OCI-LY3 (cell line): ENCODE measurements at regions not wholly inside any gene's neighbourhood (a gene's known extent, or its start where the extent isn't known, plus 50 kb on each side); places are given as distances from the start of the nearest gene placed in this dataset.

Experiments
- H2AFZ ChIP-seq: fragments of 200-600, 300-600 bp; shearing (Covaris generic); 2 replicates; pipeline ENCODE4 v1.6.0; 2014; ENCODE audit warnings: antibody characterized with exemption, low read depth, low read length
- H3K27ac ChIP-seq: fragments of 200-600, 300-600 bp; sonication (generic); 2 replicates; pipeline ENCODE4 v1.5.1; 2014; ENCODE audit warnings: mild to moderate bottlenecking, low read length, moderate library complexity, mixed read lengths
- H3K27me3 ChIP-seq: fragments of 200-600, 300-600 bp; sonication (generic); 2 replicates; pipeline ENCODE4 v1.6.1; 2014; ENCODE audit warnings: low read depth, low read length, mixed read lengths
- H3K36me3 ChIP-seq: fragments of 200-600, 300-600 bp; sonication (generic); replicated peaks from 2 replicates; pipeline ENCODE3; 2014; ENCODE audit warnings: low read depth, low read length, mixed read lengths
- H3K4me1 ChIP-seq: fragments of 300-600, 200-600 bp; sonication (generic); 2 replicates; pipeline ENCODE4 v1.6.1; 2014; ENCODE audit warnings: low read length, mixed read lengths
- H3K4me2 ChIP-seq: fragments of 200-600, 300-600 bp; sonication (generic); 2 replicates; pipeline ENCODE4 v1.6.1; 2014; ENCODE audit warnings: low read length, mixed read lengths
- H3K4me3 ChIP-seq: fragments of 300-600, 200-600 bp; sonication (generic); 2 replicates; pipeline ENCODE4 v1.5.1; 2014; ENCODE audit warnings: antibody characterized with exemption, mild to moderate bottlenecking, low read length, moderate library complexity
- H3K79me2 ChIP-seq: fragments of 300-600, 200-600 bp; shearing (Covaris generic); 2 replicates; pipeline ENCODE4 v1.6.1; 2014; ENCODE audit warnings: mild to moderate bottlenecking, low read length, mixed read lengths
- H3K9ac ChIP-seq: fragments of 300-600, 200-600 bp; shearing (Covaris generic); 2 replicates; pipeline ENCODE4 v1.6.0; 2014; ENCODE audit warnings: mild to moderate bottlenecking, low read length, moderate library complexity
- H3K9me3 ChIP-seq: fragments of 200-600, 300-600 bp; shearing (Covaris generic); 2 replicates; pipeline ENCODE4 v1.6.1; 2014; ENCODE audit warnings: low read length, mixed read lengths; ENCODE audit not compliant: insufficient read depth
- H4K20me1 ChIP-seq: fragments of 200-600, 300-600 bp; sonication (generic); 2 replicates; pipeline ENCODE4 v1.6.1; 2016; ENCODE audit warnings: low read length, mixed read lengths; ENCODE audit not compliant: insufficient read depth
- EZH2phosphoT487 ChIP-seq: fragments of 200-600 bp; shearing (Covaris generic); IDR thresholded peaks from 2 replicates; pipeline ENCODE4 v1.6.1; 2018; ENCODE audit warnings: antibody characterized with exemption, mixed run types, low read depth
- TF ChIP-seq, protein P1 (sequence below): fragments of 200-600, 300-600 bp; sonication (generic); IDR thresholded peaks from 2 replicates; pipeline ENCODE4 v1.5.1; 2014; ENCODE audit warnings: antibody characterized with exemption, low read length, low read depth

DNA sequence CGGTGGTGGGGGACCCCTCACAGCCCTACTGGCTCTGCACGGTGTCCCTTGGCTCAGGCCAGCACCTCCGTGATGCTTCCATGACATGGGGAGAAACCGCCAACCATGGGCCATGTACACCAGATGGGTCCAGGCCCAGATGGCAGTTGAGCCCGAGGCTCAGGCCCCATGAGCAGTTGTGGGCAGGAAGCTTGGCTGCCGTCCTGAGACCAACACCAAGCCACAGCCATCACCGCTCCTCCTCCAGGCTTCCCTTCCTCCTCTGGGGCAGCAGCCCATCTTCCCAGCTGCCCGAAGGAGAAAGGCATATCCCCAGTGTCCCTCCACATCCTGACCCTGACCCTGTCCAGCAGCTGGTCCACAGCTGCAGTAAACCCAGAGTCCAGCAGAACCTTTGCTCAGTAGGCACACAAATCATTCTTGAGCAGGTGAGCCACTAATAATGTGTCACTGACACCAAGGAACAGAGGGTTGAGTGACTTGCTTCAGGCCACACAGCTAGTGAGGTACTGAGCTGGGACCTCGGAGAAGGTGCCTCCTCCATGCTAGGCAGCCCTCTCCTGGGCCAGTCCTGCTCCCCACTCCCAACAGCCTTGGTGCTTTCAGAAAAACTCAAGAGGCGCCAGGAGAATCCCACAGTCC lies 204.9 kb downstream of the CTTN start:
- Histone ChIP-seq H3K4me2 (peak overlapping the region; percentile 55), H2AFZ (no peak overlapping the region), H3K9me3 (no peaks in the 10 kb centered on the region), H3K27ac (no peak overlapping the region), H3K4me1 (peaks cover 9% of the 10 kb centered on the region), H4K20me1 (no peaks in the 10 kb centered on the region), H3K9ac (no peak overlapping the region), H3K27me3 (peaks cover 17% of the 10 kb centered on the region), H3K79me2 (no peaks in the 10 kb centered on the region), H3K4me3 (no peak overlapping the region), H3K36me3 (no peaks in the 10 kb centered on the region)
- TF ChIP-seq, protein P1, sequence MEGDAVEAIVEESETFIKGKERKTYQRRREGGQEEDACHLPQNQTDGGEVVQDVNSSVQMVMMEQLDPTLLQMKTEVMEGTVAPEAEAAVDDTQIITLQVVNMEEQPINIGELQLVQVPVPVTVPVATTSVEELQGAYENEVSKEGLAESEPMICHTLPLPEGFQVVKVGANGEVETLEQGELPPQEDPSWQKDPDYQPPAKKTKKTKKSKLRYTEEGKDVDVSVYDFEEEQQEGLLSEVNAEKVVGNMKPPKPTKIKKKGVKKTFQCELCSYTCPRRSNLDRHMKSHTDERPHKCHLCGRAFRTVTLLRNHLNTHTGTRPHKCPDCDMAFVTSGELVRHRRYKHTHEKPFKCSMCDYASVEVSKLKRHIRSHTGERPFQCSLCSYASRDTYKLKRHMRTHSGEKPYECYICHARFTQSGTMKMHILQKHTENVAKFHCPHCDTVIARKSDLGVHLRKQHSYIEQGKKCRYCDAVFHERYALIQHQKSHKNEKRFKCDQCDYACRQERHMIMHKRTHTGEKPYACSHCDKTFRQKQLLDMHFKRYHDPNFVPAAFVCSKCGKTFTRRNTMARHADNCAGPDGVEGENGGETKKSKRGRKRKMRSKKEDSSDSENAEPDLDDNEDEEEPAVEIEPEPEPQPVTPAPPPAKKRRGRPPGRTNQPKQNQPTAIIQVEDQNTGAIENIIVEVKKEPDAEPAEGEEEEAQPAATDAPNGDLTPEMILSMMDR: no peak
- no peak for TF ChIP-seq EZH2phosphoT487

DNA sequence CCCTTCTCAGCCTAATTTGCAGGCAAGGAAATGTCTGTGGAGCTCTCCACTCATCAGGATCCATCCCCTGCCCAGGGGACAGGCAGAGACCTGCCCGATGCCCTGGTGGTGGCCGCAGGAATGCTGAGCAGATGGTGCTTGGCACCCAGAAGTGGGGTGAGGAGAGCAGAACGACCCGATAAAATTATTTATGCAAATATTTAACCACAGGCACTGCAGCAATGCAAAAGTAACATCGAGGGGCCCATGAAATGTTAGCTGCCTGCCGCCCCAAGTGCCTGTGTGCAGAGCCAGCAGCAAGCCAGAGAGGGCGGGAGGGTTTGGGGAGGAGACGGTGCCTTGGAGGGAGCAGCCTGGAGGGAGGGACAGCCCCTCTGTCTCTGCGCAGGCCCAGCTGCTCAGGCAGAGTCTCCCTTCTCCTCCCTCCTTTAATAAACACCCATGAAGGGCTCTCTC lies 205.5 kb downstream of the CTTN start:
- H3K79me2 ChIP-seq: no peaks in the 10 kb centered on the region
- no peak overlapping the region for H3K27ac ChIP-seq
- H2AFZ ChIP-seq: no peak overlapping the region
- peaks cover 9% of the 10 kb centered on the region for H3K4me1 ChIP-seq
- no peak overlapping the region for H3K9ac ChIP-seq
- H3K9me3 ChIP-seq: no peaks in the 10 kb centered on the region
- H3K4me3 ChIP-seq: peak overlapping the region; percentile 13; the same call in 1 of the 2 replicates
- no peaks in the 10 kb centered on the region for H4K20me1 ChIP-seq
- H3K4me2 ChIP-seq: peak overlapping the region; percentile 55
- peaks cover 13% of the 10 kb centered on the region for H3K27me3 ChIP-seq
- TF ChIP-seq EZH2phosphoT487: no peak
- TF ChIP-seq, protein P1: no peak
- H3K36me3 ChIP-seq: no peaks in the 10 kb centered on the region

DNA sequence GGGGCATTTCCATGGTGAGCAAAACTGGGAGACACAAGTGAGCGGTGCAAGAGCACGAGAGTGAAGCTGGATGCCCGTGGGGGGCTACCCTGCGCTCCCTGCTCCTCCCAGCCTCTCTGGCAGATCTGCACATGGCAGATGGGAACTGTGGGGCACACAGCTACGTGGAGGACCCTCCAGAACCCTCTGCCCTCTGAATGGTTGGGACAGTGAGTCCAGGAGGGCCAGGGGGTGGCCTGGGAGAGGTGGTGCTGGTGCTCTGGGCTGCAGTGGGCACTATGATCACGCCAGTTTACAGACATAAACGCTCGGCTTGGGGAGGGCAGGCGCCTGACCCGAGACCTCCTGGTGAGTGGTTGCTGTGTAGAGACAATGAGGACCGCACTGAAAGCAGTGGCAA lies 205.9 kb downstream of the CTTN start:
- Histone ChIP-seq H3K9ac (no peak overlapping the region), H3K4me1 (peaks cover 9% of the 10 kb centered on the region), H3K27ac (no peak overlapping the region), H3K36me3 (no peaks in the 10 kb centered on the region), H3K79me2 (no peaks in the 10 kb centered on the region), H3K4me3 (peak overlapping the region; percentile 13; the same call in 1 of the 2 replicates), H2AFZ (no peak overlapping the region), H3K27me3 (peaks cover 13% of the 10 kb centered on the region), H3K9me3 (no peaks in the 10 kb centered on the region), H3K4me2 (peak overlapping the region; percentile 55), H4K20me1 (no peaks in the 10 kb centered on the region)
- no peak for TF ChIP-seq EZH2phosphoT487
- TF ChIP-seq, protein P1: no peak

DNA sequence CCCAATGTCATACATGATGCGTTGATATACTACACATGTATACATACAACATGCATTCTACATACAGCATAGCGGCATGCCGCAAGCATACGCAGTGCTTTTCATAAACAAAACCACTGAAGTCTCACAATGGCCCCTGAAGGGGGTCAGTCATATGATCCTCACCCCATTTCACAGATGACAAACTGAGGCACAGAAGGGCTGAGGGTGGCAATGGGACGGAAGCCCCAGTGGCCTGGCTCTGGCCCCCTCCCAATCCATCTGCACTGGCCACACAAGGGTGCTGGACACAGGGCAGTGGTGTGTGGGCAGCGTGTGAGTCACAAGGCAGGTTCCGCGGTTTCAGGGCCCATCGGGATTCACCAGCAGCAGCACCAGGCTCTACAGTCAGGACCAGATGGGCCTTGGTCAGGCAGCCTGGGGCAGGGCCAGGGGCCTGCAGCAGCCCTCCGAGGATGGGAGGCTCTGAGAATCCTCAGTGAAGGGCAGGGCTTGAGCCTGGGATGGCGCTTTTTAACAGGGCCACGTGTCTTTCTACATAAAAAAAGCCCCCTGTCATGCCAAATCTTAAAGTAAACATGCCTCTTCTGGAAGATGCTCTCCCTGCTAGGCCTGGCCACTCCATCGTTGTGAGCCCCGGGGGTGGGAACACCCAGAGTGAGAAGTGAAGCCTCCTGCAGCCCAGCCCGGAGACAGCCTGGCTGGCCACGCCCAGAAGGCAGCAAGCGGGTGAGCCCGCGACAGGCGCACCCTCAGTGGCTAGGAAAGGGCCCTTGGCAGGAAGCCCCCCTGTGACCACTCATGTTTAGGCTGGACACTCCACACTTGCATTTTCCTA lies 206.5 kb downstream of the CTTN start:
- no peak overlapping the region for H3K9ac ChIP-seq
- H4K20me1 ChIP-seq: no peaks in the 10 kb centered on the region
- H2AFZ ChIP-seq: no peak overlapping the region
- no peaks in the 10 kb centered on the region for H3K9me3 ChIP-seq
- H3K4me3 ChIP-seq: no peak overlapping the region
- TF ChIP-seq, protein P1: no peak
- no peak for TF ChIP-seq EZH2phosphoT487
- no peaks in the 10 kb centered on the region for H3K36me3 ChIP-seq
- H3K4me1 ChIP-seq: peaks cover 9% of the 10 kb centered on the region
- H3K79me2 ChIP-seq: no peaks in the 10 kb centered on the region
- H3K27ac ChIP-seq: no peak overlapping the region
- H3K27me3 ChIP-seq: peaks cover 13% of the 10 kb centered on the region
- no peak overlapping the region for H3K4me2 ChIP-seq
